RPMI7951 (cell line): ENCODE measurements at regions not wholly inside any gene's neighbourhood (a gene's known extent, or its start where the extent isn't known, plus 50 kb on each side); places are given as distances from the start of the nearest gene placed in this dataset.
"Not testable (repeated sequence)": the region's sequence is repeated elsewhere in the genome, so short reads cannot be mapped to it uniquely, and the experiment has no call there.

Experiments used
- DNase-seq: peaks from one replicate; pipeline ENCODE4 v3.0.0-alpha.2; 2012; ENCODE audit warnings: low read depth

GRCh38 chr5:117624201-117624600 is 1049.6 kb upstream of the SEMA6A start:
- DNase-seq: no peak

- no peak for DNase-seq
Observed at GRCh38 chr5:117623042-117623805, 1048.6 kb upstream of the SEMA6A start.

GRCh38 chr5:117621921-117622320 is 1047.3 kb upstream of the SEMA6A start:
- no peak for DNase-seq

GRCh38 chr5:117615226-117615625 is 1040.6 kb upstream of the SEMA6A start:
- DNase-seq: no peak

GRCh38 chr5:117614408-117614807 is 1039.8 kb upstream of the SEMA6A start:
- no peak for DNase-seq

GRCh38 chr5:117604845-117605244 is 1030.2 kb upstream of the SEMA6A start:
- no peak for DNase-seq

GRCh38 chr5:117599811-117600210 is 1025.2 kb upstream of the SEMA6A start:
- DNase-seq: not testable (repeated sequence)

GRCh38 chr5:117594166-117594565 is 1019.5 kb upstream of the SEMA6A start:
- no peak for DNase-seq

- DNase-seq: no peak
Observed at GRCh38 chr5:117590944-117591343, 1016.3 kb upstream of the SEMA6A start.

- no peak for DNase-seq
Observed at GRCh38 chr5:117588611-117589010, 1014.0 kb upstream of the SEMA6A start.

- no peak for DNase-seq
Observed at GRCh38 chr5:117587111-117587510, 1012.5 kb upstream of the SEMA6A start.

GRCh38 chr5:117568622-117569021 is 994.0 kb upstream of the SEMA6A start:
- no peak for DNase-seq

- DNase-seq: no peak
Observed at GRCh38 chr5:117568126-117568525, 993.5 kb upstream of the SEMA6A start.

GRCh38 chr5:117562647-117563046 is 988.0 kb upstream of the SEMA6A start:
- no peak for DNase-seq

GRCh38 chr5:117561531-117561930 is 986.9 kb upstream of the SEMA6A start:
- DNase-seq: no peak

GRCh38 chr5:117559005-117559844 is 984.6 kb upstream of the SEMA6A start:
- DNase-seq: no peak

- no peak for DNase-seq
Observed at GRCh38 chr5:117551236-117551635, 976.6 kb upstream of the SEMA6A start.

- DNase-seq: no peak
Observed at GRCh38 chr5:117547192-117547591, 972.6 kb upstream of the SEMA6A start.

GRCh38 chr5:117539692-117540091 is 965.1 kb upstream of the SEMA6A start:
- no peak for DNase-seq

- DNase-seq: no peak
Observed at GRCh38 chr5:117533792-117534191, 959.2 kb upstream of the SEMA6A start.

- not testable (repeated sequence) for DNase-seq
Observed at GRCh38 chr5:117533051-117533670, 958.5 kb upstream of the SEMA6A start.

- no peak for DNase-seq
Observed at GRCh38 chr5:117519957-117520500, 945.4 kb upstream of the SEMA6A start.
